Liver (tissue), 7 donors: ENCODE measurements at regions not wholly inside any gene's neighbourhood (a gene's known extent, or its start where the extent isn't known, plus 50 kb on each side); places are given as distances from the start of the nearest gene placed in this dataset.
A peak's percentile ranks its signal among the peaks of the same experiment; 100 is the strongest.

Source experiments
- DNase-seq: peaks from one replicate; pipeline ENCODE4 v3.0.0-alpha.2; 2017; ENCODE audit warnings: low spot score
- H3K27ac ChIP-seq, 2 donors: one replicate each; pipeline ENCODE4 v1.7.0; 2013; ENCODE audit warnings: inconsistent platforms in 2 of 2, low read length in 2 of 2, control low read depth in 1 of 2, low read depth in 1 of 2, mild to moderate bottlenecking in 1 of 2
- H3K27me3 ChIP-seq, 4 donors: one replicate each; pipeline versions ENCODE4 v1.6.1 to v1.7.0; 2013; ENCODE audit warnings: low read length in 3 of 4, inconsistent platforms in 1 of 4, mild to moderate bottlenecking in 1 of 4, moderate library complexity in 1 of 4; ENCODE audit not compliant: control insufficient read depth in 4 of 4, insufficient read depth in 4 of 4
- H3K36me3 ChIP-seq, 4 donors: one replicate each; pipeline versions ENCODE4 v1.6.1 to v1.7.0; 2013; ENCODE audit warnings: low read length in 3 of 4, mild to moderate bottlenecking in 3 of 4, low read depth in 1 of 4, moderate library complexity in 1 of 4; ENCODE audit not compliant: control insufficient read depth in 4 of 4, insufficient read depth in 3 of 4
- H3K4me1 ChIP-seq, 4 donors: one replicate each; pipeline versions ENCODE4 v1.6.1 to v1.7.0; 2013; ENCODE audit warnings: low read length in 3 of 4, mild to moderate bottlenecking in 3 of 4, moderate library complexity in 1 of 4; ENCODE audit not compliant: control insufficient read depth in 4 of 4, insufficient read depth in 4 of 4
- H3K4me3 ChIP-seq, 3 donors: one replicate each; pipeline versions ENCODE4 v1.6.1 to v1.7.0; 2013; ENCODE audit warnings: low read length in 3 of 3, control low read depth in 1 of 3, low read depth in 1 of 3, mild to moderate bottlenecking in 1 of 3
- H3K9ac ChIP-seq, 2 donors: one replicate each; pipeline ENCODE4 v1.7.0; 2013; ENCODE audit warnings: low read length in 2 of 2, mild to moderate bottlenecking in 2 of 2, moderate library complexity in 2 of 2, control low read depth in 1 of 2, low read depth in 1 of 2
- H3K9me3 ChIP-seq, 4 donors: one replicate each; pipeline versions ENCODE4 v1.6.1 to v1.7.0; 2013; ENCODE audit warnings: low read length in 3 of 4; ENCODE audit not compliant: control insufficient read depth in 4 of 4
- EGR1 ChIP-seq, 2 donors: IDR thresholded peaks; 2 replicates each; pipeline ENCODE4 v1.6.1; 2016 to 2018; ENCODE audit warnings: antibody characterized with exemption in 2 of 2, low read depth in 2 of 2
- FOXA1 ChIP-seq: IDR thresholded peaks from 2 replicates; pipeline ENCODE4 v1.6.1; 2016; ENCODE audit warnings: antibody characterized with exemption
- FOXA2 ChIP-seq: IDR thresholded peaks from 2 replicates; pipeline ENCODE4 v1.6.1; 2016; ENCODE audit warnings: antibody characterized with exemption
- GABPA ChIP-seq, 2 donors: IDR thresholded peaks in 1 of 2; conservative IDR thresholded peaks in 1 of 2; 2 replicates each; pipeline ENCODE4 v1.6.1; 2016; ENCODE audit warnings: antibody characterized with exemption in 2 of 2, mild to moderate bottlenecking in 1 of 2, moderate library complexity in 1 of 2
- HNF4A ChIP-seq, 2 donors: conservative IDR thresholded peaks; 2 replicates each; pipeline ENCODE4 v1.6.1; 2016; ENCODE audit warnings: antibody characterized with exemption in 2 of 2, mild to moderate bottlenecking in 2 of 2
- HNF4G ChIP-seq: IDR thresholded peaks from 2 replicates; pipeline ENCODE4 v1.6.1; 2016; ENCODE audit warnings: antibody characterized with exemption
- JUND ChIP-seq, 2 donors: IDR thresholded peaks; 2 replicates each; pipeline ENCODE4 v1.6.1; 2016; ENCODE audit warnings: antibody characterized with exemption in 2 of 2
- NR2F2 ChIP-seq: IDR thresholded peaks from 2 replicates; pipeline ENCODE4 v1.6.1; 2016; ENCODE audit warnings: antibody characterized with exemption
- RAD21 ChIP-seq, 2 donors: IDR thresholded peaks; 2 replicates each; pipeline ENCODE4 v1.6.1; 2016; ENCODE audit warnings: antibody characterized with exemption in 2 of 2, mild to moderate bottlenecking in 2 of 2
- RXRA ChIP-seq, 2 donors: IDR thresholded peaks; 2 replicates each; pipeline ENCODE4 v1.6.1; 2017 to 2018; ENCODE audit warnings: antibody characterized with exemption in 2 of 2, mild to moderate bottlenecking in 1 of 2
- SP1 ChIP-seq: IDR thresholded peaks from 2 replicates; pipeline ENCODE4 v1.6.1; 2018; ENCODE audit warnings: antibody characterized with exemption, mild to moderate bottlenecking
- YY1 ChIP-seq: IDR thresholded peaks from 2 replicates; pipeline ENCODE4 v1.6.1; 2016; ENCODE audit warnings: antibody characterized with exemption, mild to moderate bottlenecking
- WGBS: extraction: QIAGEN DNeasy Blood & Tissue Kit; methylation state at CpG from one replicate; pipeline ENCODE4 v1.1.7; 2013; 5-methylcytosine and 5-hydroxymethylcytosine counted together
- TF ChIP-seq, protein P1 (sequence below): IDR thresholded peaks from 2 replicates; pipeline ENCODE4 v1.6.1; 2016; ENCODE audit warnings: antibody characterized with exemption
- TF ChIP-seq, protein P2 (sequence below): IDR thresholded peaks from 2 replicates; pipeline ENCODE4 v1.6.1; 2016; ENCODE audit warnings: antibody characterized with exemption, mild to moderate bottlenecking
- TF ChIP-seq, protein P3 (sequence below): IDR thresholded peaks from 2 replicates; pipeline ENCODE4 v1.6.1; 2016; ENCODE audit warnings: antibody characterized with exemption
- TF ChIP-seq, protein P4 (sequence below): IDR thresholded peaks from 2 replicates; pipeline ENCODE4 v1.6.1; 2016; ENCODE audit warnings: antibody characterized with exemption
- donor health status: healthy.
- donor health status: healthy.
- donor health status: healthy.
- donor health status: healthy.

DNA sequence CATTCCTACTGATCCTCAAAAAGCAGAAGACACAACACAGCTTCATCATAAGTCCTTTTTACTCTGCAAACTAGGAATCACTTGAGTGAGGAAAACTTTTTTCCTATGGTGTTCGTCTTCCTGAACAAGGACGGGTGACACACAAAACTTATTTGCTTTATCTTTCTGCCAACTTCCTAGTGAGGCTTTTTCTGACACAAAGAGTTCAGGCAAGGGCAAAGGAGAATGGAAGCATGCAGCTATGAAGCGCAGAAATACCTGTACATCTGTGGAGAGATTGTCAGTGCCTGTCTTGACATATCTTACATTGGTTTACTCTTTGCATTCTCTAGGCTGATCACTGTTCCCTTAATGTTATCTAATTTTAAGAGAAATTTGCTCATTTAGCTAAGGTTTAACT lies 548.0 kb upstream of the IGFBP7 start:
- TF ChIP-seq RXRA (IDR thresholded peaks at IDR 0.05) (peak in 1 of 2 donors; percentile 25), SP1 (no peak)
- Histone ChIP-seq H3K27ac (peak overlapping the region in 1 of 2 donors; percentile 28), H3K4me1 (peaks cover 0 to 13% (median 5%) of the 10 kb centered on the region in 4 donors), H3K4me3 (no peak overlapping the region), H3K27me3 (no peaks in the 10 kb centered on the region), H3K9ac (peak overlapping the region in 1 of 2 donors; percentile 23), H3K9me3 (no peaks in the 10 kb centered on the region), H3K36me3 (no peaks in the 10 kb centered on the region)
- WGBS, result 33% methylated on average over 3 of the region's 3 CpGs
- no peak for DNase-seq

DNA sequence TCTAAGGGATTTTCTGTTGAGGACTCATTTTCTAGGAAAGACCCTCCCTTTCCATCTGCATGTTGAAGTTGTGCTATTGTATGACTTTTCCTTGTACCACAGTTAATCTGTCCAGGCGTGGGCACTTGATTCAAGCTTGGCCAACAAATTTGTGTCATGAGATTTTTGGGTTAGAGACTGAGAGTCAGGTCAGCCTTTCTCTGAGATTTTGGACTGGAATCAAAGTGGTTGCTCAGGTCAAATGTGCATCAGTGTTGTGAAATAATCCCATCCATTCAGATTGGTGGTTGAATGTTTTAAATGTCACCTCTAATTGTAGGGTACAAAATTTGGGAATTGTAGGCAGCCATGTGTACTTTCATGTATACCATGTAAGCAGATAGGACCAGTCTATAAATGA lies 545.2 kb upstream of the IGFBP7 start:
- no peak for DNase-seq
- Histone ChIP-seq H3K36me3 (no peaks in the 10 kb centered on the region), H3K27me3 (no peaks in the 10 kb centered on the region), H3K27ac (no peak overlapping the region), H3K4me1 (peaks cover 0 to 13% (median 4%) of the 10 kb centered on the region in 4 donors), H3K9me3 (no peaks in the 10 kb centered on the region), H3K4me3 (no peak overlapping the region), H3K9ac (no peak overlapping the region)
- 36% methylated on average over 1 of the region's 1 CpG for WGBS
- TF ChIP-seq FOXA1, result no peak
- TF ChIP-seq SP1, result no peak
- TF ChIP-seq NR2F2, result no peak
- TF ChIP-seq YY1, result peak; percentile 21
- no peak for TF ChIP-seq FOXA2
- TF ChIP-seq, protein P1, sequence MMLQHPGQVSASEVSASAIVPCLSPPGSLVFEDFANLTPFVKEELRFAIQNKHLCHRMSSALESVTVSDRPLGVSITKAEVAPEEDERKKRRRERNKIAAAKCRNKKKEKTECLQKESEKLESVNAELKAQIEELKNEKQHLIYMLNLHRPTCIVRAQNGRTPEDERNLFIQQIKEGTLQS, result no peak
- peak in 1 of 2 donors; percentile 6 for TF ChIP-seq RAD21 (IDR thresholded peaks at IDR 0.05)
- TF ChIP-seq, protein P2, sequence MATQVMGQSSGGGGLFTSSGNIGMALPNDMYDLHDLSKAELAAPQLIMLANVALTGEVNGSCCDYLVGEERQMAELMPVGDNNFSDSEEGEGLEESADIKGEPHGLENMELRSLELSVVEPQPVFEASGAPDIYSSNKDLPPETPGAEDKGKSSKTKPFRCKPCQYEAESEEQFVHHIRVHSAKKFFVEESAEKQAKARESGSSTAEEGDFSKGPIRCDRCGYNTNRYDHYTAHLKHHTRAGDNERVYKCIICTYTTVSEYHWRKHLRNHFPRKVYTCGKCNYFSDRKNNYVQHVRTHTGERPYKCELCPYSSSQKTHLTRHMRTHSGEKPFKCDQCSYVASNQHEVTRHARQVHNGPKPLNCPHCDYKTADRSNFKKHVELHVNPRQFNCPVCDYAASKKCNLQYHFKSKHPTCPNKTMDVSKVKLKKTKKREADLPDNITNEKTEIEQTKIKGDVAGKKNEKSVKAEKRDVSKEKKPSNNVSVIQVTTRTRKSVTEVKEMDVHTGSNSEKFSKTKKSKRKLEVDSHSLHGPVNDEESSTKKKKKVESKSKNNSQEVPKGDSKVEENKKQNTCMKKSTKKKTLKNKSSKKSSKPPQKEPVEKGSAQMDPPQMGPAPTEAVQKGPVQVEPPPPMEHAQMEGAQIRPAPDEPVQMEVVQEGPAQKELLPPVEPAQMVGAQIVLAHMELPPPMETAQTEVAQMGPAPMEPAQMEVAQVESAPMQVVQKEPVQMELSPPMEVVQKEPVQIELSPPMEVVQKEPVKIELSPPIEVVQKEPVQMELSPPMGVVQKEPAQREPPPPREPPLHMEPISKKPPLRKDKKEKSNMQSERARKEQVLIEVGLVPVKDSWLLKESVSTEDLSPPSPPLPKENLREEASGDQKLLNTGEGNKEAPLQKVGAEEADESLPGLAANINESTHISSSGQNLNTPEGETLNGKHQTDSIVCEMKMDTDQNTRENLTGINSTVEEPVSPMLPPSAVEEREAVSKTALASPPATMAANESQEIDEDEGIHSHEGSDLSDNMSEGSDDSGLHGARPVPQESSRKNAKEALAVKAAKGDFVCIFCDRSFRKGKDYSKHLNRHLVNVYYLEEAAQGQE, result no peak
- peak in 1 of 2 donors; percentile 72 for TF ChIP-seq RXRA (IDR thresholded peaks at IDR 0.05)
- TF ChIP-seq GABPA (IDR thresholded peaks at IDR 0.05 in 1 of 2, conservative IDR thresholded peaks at IDR 0.05 in 1 of 2), result no peak
- TF ChIP-seq HNF4A (conservative IDR thresholded peaks at IDR 0.05), result peak; percentile 30 to 77

DNA sequence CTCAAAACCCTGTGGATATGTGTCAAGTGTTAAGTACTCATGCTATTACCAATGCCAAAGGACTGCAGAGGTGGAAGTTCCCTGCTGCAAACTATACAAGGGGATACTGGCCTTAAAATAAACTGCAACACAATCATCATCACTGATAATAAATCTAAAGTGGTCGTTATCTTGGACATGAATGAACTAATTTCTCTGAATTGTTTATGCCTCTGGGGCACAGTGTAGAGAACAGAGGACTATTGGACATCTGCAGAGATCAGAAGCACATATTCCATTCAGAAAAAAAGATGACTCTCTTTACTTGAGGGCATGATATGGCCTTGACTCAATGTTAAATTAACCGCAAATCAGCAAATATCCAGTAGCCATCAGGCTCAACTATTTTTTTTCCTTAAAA lies 542.6 kb upstream of the IGFBP7 start:
- no peaks in the 10 kb centered on the region for H3K9me3 ChIP-seq
- H3K36me3 ChIP-seq, result no peaks in the 10 kb centered on the region
- no peak overlapping the region for H3K27ac ChIP-seq
- H3K27me3 ChIP-seq, result no peaks in the 10 kb centered on the region
- peaks cover 0 to 6% (median 0%) of the 10 kb centered on the region in 4 donors for H3K4me1 ChIP-seq
- DNase-seq, result no peak
- no peak overlapping the region for H3K4me3 ChIP-seq
- WGBS, result 84% methylated on average over 2 of the region's 2 CpGs
- no peak overlapping the region for H3K9ac ChIP-seq
- TF ChIP-seq HNF4G (no peak), JUND (IDR thresholded peaks at IDR 0.05) (no peak), RAD21 (IDR thresholded peaks at IDR 0.05) (no peak), RXRA (IDR thresholded peaks at IDR 0.05) (no peak), GABPA (IDR thresholded peaks at IDR 0.05 in 1 of 2, conservative IDR thresholded peaks at IDR 0.05 in 1 of 2) (no peak), SP1 (no peak), FOXA1 (no peak), YY1 (no peak), EGR1 (IDR thresholded peaks at IDR 0.05; ENCODE audit: low read depth in 2 of 2) (no peak), NR2F2 (no peak), FOXA2 (no peak), HNF4A (conservative IDR thresholded peaks at IDR 0.05) (no peak)
- TF ChIP-seq, protein P3, sequence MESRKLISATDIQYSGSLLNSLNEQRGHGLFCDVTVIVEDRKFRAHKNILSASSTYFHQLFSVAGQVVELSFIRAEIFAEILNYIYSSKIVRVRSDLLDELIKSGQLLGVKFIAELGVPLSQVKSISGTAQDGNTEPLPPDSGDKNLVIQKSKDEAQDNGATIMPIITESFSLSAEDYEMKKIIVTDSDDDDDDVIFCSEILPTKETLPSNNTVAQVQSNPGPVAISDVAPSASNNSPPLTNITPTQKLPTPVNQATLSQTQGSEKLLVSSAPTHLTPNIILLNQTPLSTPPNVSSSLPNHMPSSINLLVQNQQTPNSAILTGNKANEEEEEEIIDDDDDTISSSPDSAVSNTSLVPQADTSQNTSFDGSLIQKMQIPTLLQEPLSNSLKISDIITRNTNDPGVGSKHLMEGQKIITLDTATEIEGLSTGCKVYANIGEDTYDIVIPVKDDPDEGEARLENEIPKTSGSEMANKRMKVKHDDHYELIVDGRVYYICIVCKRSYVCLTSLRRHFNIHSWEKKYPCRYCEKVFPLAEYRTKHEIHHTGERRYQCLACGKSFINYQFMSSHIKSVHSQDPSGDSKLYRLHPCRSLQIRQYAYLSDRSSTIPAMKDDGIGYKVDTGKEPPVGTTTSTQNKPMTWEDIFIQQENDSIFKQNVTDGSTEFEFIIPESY, result no peak
- TF ChIP-seq, protein P4, sequence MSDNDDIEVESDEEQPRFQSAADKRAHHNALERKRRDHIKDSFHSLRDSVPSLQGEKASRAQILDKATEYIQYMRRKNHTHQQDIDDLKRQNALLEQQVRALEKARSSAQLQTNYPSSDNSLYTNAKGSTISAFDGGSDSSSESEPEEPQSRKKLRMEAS, result no peak
- TF ChIP-seq, protein P2, result no peak
